NCI-H1105 treated with DMSO at 0.1 percent for 48 hours (cell line): ENCODE measurements at regions not wholly inside any gene's neighbourhood (a gene's known extent, or its start where the extent isn't known, plus 50 kb on each side); places are given as distances from the start of the nearest gene placed in this dataset.
"Not testable (repeated sequence)": the region's sequence is repeated elsewhere in the genome, so short reads cannot be mapped to it uniquely, and the experiment has no call there.

ENCODE experiments used
- DNase-seq: peaks from one replicate; lab custom pipeline; 2025; lab: John Stamatoyannopoulos, UW

- DNase-seq = no peak
These were observed 267.2 kb downstream of the SH3BP4 start for GRCh38 chr2:235219048-235219447.

DNA sequence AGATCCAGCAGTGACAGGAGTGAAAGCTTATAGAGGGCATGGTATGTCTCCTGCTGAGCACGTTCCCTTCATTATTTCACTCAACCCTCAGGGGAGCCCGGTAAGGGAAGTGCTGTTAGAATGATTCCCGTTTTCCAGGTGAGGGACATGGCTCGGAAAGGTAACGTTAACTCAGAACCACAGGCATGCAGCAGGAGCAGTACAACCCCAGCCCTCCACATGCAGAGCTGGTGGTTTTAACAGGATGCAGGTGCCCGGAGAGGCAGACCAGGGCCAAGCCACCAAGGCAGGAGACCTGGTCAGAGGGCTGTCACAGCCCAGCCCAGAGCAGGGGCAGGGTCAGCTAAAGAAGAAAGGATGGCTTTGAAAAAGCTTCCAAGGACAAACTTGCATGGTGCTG, 268.5 kb downstream of the SH3BP4 start:
- DNase-seq = no peak

GRCh38 chr2:235223011-235223410, 270.8 kb upstream of the AGAP1 start:
- DNase-seq = no peak

GRCh38 chr2:235224410-235224809, 269.4 kb upstream of the AGAP1 start:
- no peak for DNase-seq

- DNase-seq = no peak
These were observed 268.6 kb upstream of the AGAP1 start for GRCh38 chr2:235225261-235225660.

DNA sequence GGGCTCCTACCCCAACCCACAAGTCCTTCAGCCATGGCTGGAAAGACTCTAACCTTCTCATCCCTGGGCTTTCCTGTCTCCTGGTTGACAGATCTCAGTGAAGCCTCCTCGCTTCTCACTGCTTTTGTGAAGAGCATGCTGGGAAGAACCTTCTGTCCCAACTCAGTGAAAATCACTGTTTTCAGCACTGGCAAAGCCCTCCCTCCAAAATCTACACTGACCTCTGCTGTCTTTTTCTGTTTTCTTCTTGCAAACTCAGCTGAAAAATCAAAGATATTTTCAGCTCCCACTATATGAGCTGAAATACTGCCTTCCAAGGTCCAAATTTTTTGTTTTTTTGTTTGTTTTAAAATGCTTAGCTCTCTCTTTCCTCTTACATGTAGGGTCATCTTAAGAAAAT, 266.3 kb upstream of the AGAP1 start:
- DNase-seq = no peak

DNA sequence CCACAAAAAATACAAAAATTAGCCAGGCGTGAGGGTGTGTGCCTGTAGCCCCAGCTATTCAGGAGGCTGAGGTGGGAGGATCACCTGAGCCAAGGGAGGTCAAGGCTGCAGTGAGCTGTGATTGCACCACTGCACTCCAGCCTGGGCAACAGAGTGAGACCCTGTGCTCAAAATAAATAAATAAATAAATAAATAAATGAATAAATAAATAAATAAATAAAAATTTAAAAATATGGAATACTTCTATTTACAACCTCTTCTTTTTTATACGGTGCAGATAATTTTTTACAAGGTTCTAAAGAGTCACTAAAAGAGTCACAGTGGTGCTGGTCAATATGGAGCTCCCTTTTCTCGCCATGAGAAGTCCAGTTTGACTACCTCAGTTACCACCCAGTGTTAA, 265.4 kb upstream of the AGAP1 start:
- not testable (repeated sequence) for DNase-seq

GRCh38 chr2:235229236-235229635, 264.6 kb upstream of the AGAP1 start:
- DNase-seq = no peak

GRCh38 chr2:235230821-235231601, 262.8 kb upstream of the AGAP1 start:
- peak; percentile 93 for DNase-seq

GRCh38 chr2:235232449-235233433, 261.1 kb upstream of the AGAP1 start:
- DNase-seq = no peak

DNA sequence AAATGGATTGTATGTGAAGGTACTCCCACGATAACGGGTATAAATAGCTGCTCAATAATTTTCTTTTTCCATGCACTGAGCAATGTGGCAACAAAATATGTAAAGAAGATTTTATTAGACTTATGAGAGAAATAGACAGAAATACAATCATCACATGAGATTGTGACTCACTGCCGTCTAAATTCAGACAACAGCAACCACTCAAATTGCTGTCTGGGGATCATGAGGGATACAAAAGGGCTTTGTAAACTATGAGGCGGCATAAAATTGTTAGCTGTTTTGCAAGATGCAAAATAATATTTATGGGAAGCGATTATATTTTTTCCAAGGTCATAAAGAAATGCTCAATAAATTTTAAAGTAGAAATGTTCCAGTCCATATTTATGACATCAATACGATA, 259.1 kb upstream of the AGAP1 start:
- DNase-seq = no peak

- DNase-seq = no peak
These were observed 257.7 kb upstream of the AGAP1 start for GRCh38 chr2:235235977-235236767.

GRCh38 chr2:235238537-235238936, 255.3 kb upstream of the AGAP1 start:
- DNase-seq = peak; percentile 71

- no peak for DNase-seq
These were observed 253.3 kb upstream of the AGAP1 start for GRCh38 chr2:235240574-235240973.

DNA sequence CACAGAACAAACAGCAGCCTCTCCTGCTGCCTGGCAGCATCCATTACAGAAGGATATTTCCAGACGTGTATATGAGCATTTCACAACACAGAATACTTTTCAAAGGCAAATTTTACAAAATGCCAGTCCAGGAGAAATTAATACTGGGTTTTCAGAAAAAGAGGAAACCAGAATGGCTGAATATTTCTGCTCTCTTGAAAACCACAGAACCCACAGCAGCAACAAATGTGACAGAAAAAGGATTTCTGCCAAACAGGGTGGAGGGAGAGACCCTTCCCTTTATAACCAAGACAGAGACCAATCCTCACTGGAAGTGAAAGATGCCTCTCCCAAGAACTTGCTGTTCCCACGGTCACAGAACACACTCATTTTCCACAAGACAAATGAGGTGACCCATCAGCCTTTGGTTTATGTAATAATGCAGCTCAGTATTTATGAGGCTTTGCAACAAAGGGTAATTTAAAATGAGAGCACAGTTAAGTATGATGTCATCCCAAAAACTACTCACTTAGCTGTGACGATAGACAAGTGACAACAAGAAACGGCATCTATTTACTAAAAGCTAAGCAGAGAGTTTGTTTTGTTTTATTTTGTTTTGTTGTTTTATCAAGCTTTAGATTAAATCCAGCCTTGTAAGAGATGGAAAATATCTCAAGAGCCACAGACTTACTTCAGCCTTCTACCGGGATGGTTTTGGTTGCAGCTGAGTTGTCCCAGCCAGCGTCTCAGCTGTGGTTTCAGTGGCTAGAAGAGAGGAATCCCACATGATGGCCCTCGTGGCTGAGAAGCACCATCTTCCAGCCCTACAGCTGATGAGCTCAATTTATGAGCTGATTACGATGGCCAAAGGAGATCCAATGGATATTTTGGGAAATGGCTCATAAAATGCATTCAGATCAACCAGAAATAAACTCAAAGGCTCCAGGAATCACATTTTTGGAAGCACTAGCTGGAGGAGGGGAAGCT, 249.3 kb upstream of the AGAP1 start:
- no peak for DNase-seq

DNA sequence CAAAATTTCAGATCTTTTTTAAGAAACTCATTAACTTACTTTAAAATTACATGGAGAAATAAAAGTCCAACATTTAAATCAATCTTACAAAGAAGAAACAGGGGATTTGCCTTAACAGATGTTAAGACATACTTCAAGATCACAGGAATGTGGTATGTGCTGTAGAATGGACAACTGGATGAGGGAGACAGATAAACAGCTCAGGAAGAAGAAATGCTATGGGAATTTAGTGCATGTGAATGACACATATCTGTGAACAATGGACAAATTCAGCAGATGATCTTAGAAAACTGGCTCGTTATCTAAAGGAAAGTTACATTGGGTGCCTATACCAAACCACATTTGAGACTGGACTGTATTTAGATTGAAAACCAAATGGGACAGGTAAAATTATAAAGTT, 246.8 kb upstream of the AGAP1 start:
- DNase-seq = no peak

GRCh38 chr2:235255693-235256092, 238.2 kb upstream of the AGAP1 start:
- no peak for DNase-seq

GRCh38 chr2:235257590-235257989, 236.3 kb upstream of the AGAP1 start:
- DNase-seq = no peak

GRCh38 chr2:235262750-235263149, 231.1 kb upstream of the AGAP1 start:
- no peak for DNase-seq

DNA sequence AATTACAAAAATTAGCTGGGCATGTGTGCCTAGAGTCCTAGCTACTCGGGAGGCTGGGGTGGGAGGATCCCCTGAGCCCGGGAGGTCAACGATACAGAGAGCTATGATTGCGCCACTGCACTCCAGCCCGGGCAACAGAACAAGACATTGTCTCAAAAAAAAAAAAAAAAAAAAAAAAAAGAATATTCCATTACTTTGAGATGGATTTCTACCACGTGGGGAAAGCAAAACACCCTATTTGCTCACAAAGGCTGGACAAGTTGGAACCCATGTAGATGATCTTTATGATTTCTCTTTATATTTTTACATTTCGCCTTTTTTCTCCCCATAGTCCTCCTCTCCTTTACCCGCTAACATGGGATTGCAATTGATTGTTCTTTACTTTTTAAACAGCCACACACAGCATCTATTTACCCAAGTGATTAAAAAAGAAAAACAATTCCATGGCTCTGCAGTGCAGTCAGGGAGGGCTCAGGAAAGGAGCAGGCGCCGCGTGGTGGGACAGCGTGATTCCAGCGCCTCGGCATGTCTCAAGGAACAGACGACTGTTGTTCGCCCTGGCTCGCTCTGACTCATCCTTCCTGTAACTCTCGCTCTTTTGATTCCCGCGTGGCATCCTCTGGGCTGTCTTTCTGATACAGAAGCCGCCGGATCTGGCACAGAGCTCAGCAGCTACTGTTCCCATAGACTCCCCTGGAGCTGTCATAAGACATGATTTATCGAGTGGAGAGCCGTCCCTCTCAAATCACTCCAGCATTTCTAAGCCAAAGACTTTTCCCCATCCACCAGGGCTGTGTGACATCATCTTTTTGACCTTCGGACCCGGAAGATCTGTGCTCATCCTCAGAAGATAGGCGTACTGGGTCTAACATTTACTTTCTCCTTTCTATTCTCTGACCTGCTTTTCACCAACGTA, 230.4 kb upstream of the AGAP1 start:
- no peak for DNase-seq
